Middle frontal gyrus (tissue), 1 donor: ENCODE measurements at regions not wholly inside any gene's neighbourhood (a gene's known extent, or its start where the extent isn't known, plus 50 kb on each side); places are given as distances from the start of the nearest gene placed in this dataset.

Experiments used
- DNase-seq: peaks from one replicate; pipeline ENCODE4 v3.0.0-alpha.2; 2015; ENCODE audit warnings: low spot score; ENCODE audit errors: extremely low spot score

GRCh38 chr5:8892926-8893325 lies 652.9 kb downstream of the SEMA5A start:
- no peak for DNase-seq

DNA sequence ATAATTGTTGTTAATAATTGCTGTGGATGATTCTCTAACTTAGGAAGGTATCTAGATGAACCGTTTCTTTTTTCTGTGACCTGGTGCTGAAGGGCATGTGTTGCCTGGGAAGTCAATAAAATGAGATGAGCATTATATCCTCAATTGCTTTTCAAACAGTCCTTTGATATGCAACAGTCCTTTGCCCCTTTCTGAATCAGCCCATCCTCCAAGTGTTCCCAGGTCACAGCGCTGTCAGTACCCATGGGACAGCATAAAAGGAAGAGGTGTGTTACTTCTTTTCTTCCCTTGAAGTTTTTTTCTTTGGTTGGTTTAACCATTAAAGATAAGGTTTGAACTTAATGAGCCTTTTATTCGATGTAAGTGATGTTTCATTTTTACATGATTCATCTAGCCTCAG lies 651.8 kb downstream of the SEMA5A start:
- no peak for DNase-seq

- DNase-seq, result no peak
Measured at GRCh38 chr5:8895062-8895461, 650.8 kb downstream of the SEMA5A start.

DNA sequence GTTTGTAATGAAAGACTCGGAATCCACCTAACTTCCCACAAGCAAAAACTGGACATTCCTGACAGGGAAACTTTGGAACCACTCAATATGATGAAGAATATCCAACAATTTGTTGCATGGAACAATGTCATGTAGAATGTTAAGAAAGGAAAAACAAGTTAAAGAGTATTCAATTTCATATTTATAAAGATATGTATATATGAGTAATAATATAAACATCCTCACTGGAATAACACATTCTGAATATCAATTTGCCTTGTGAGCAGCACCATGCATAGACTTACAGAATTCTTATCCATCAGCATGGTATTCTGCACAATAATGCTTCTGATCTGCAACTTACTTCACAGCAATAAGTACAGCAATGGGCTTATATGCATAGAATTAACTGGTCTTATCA lies 650.3 kb downstream of the SEMA5A start:
- no peak for DNase-seq

DNA sequence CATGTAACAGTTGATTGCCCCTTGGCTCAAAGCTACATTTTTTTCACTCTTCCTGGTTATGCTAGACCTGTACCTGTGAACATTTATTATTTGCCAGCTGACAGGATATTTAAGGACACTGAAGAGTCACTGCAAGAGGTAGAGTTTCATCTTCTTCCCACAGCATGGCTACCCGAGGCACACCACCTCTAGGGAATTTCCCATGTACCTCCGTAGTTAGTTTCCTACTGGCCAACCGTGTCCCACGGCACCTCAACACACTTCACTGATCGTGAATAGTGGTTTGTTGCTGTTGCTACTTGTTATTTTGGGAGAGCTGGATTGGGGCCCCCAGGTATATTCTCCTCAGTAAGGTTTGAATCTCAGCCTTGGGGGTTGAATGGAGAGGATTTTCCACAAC lies 648.6 kb downstream of the SEMA5A start:
- no peak for DNase-seq

GRCh38 chr5:8905021-8905420 lies 640.9 kb downstream of the SEMA5A start:
- DNase-seq, result no peak

DNA sequence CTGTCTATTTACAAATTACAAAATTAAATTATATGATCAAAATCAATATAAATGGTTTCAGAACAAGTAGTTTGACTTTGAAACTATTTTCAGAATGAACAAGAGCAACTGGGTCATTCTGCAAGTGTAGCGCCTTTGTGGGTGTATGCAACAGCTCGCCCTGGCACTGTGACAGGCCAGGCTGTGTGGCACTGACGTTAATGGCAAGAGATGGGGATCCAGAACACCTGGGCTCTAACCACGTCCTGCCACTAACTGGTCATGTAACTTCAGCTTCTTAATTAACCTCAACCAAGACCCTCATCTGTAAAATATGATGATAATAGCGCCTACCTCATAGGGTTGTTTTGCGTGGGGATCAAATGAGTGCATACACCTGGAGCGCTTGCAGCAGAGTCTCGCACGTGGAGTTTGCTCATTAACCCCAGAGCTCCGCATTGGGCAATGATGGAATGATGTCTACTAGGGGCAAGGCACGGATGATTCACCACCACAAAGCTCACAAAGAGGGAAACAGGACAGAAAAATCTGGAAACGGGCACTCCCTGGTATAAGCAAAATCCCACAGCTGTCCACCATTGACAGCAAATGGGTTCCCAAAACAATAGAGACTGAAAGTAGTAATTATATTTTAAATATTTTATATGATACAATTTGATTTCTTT lies 639.4 kb downstream of the SEMA5A start:
- DNase-seq, result no peak

DNA sequence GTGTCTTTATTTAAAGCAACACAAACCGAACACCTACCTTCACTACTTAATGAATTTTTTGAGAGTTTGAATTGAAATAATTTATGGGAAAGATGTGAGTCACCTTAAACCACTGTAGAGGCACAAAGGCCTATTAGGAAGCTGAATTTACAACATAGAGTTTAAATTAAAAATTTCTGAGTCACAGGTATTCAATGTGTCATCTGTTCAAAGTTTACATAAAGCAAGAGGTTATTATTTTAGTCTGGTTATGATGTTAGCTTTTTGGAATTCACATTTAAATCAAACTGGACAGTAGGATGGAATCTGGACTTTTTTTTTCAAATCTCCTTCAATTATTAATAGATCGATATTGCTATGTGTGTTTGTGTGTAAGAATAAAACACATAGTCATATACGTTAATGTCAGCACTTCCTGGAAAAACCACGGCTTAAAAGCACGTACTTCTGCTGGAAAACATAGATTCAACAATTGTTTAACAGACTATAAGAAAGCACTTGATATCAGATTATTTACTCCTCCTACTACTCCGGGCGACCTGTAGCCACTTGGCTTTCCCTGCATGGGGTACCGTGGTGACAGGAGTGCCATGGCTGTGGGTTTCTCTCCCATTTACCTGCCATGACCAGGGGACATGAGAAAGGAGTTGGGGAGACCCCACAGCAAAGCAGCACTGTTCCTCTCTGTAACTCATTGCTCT lies 638.6 kb downstream of the SEMA5A start:
- DNase-seq, result no peak

GRCh38 chr5:8908055-8908683 lies 637.7 kb downstream of the SEMA5A start:
- no peak for DNase-seq

DNA sequence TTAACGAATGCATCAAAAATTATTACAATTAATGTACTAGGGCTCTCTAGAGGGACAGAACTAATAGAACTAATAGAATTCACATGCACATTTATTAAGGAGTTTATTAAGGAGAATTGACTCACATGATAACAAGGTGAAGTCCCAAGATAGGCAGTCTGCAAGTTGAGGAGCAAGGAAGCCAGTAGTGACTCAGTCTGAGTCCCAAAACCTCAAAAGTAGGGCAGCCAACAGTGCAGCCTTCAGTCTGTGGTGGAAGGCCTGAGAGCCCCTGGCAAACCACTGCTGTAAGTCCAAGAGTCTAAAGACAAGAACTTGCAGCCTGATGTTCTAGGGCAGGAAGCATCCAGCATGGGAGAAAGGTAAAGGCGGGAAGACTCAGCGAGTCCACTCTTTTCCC lies 633.8 kb downstream of the SEMA5A start:
- no peak for DNase-seq

DNA sequence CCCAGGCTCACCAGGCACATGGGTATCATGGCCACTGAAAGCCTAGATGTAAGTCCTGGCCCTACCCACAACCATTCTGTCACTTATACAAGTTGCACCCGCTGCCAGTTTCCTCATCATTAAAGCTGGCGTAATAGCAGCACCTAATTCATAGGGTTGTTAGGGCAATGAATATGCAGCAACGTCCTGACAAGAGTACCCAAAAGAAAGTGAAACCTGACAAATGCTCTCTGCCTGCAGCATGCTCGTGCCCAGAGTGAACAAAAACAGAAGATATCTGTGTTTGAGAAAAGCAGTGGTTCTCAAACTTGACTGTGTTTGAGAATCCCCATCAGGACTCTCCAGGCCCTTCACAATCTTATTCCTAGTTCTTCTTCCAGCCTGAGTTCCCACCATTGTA lies 632.4 kb downstream of the SEMA5A start:
- no peak for DNase-seq

- DNase-seq, result no peak
Measured at GRCh38 chr5:8919096-8919495, 626.8 kb downstream of the SEMA5A start.

DNA sequence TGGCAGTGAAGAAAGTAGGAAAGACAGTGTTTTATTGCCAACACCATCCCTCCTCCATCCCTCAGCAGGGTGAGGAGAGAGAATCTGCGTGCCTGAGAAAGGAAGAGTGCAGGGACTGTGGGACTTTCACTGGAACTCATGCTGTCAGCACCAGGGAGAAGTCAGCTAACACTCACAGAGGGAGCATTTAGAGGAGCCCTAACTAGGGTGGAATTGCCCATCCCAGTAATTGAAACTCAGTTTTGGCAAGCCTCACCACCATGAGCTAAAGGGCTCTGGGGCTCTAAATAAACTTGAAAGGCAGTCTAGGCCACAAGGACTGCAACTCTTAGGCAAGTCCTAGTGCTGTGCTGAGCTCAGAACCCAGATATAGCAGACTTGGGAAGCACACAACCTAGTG lies 622.3 kb downstream of the SEMA5A start:
- no peak for DNase-seq

GRCh38 chr5:8924054-8924793 lies 621.7 kb downstream of the SEMA5A start:
- no peak for DNase-seq

DNA sequence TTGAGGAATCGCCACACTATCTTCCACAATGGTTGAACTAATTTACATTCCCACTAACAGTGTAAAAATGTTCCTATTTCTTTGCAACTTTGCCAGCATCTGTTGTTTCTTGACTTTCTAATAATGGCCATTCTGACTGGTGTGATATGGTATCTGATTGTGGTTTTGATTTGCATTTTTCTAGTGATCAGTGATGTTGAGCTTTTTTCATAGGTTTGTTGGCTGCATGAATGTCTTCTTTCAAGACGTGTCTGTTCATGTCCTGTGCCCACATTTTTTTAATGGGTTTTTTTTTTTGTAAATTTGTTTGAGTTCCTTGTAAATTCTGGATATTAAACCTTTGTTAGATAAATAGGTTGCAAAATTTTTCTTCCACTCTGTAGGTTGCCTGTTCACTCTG lies 615.9 kb downstream of the SEMA5A start:
- no peak for DNase-seq

DNA sequence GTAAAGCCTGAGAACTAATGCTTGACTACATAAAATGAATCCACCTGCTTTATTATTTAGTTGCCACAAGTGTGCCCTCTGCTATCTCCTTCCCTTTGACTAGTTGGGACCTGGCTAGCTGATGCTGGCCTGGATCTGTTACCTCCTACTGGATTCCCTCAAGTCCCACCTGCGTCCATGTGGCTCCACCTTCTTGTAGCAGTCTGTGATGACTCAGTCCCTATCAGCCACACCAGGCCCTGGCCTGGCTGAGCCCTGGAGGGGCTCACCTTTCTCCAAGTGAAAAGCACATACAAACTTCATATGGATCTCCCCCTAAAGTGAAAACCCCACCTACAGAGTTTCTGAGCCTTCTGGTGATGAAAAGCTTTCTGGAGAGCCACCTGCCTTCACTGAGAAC lies 611.4 kb downstream of the SEMA5A start:
- no peak for DNase-seq

- no peak for DNase-seq
Measured at GRCh38 chr5:8940934-8941333, 604.9 kb downstream of the SEMA5A start.

- DNase-seq, result no peak
Measured at GRCh38 chr5:8943301-8943700, 602.6 kb downstream of the SEMA5A start.

DNA sequence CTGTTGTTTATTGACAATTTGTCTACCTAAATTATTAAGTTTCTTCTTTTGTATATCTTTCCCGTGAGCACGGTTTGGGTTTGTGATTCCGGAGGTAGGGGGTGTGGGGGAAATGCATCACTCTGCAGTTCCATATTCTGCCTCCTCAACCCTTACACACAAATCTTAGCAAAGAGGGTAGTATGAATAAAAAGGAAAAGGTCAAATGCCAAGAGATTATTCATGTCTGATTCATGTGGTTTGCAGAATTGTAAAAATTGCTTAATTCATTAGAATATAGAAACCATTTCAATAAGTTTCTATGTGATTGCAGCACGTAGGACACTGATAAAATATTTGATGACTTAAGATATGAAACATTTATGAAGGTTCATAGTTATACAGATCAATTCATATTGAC lies 601.9 kb downstream of the SEMA5A start:
- no peak for DNase-seq

GRCh38 chr5:8945972-8946371 lies 599.9 kb downstream of the SEMA5A start:
- no peak for DNase-seq

DNA sequence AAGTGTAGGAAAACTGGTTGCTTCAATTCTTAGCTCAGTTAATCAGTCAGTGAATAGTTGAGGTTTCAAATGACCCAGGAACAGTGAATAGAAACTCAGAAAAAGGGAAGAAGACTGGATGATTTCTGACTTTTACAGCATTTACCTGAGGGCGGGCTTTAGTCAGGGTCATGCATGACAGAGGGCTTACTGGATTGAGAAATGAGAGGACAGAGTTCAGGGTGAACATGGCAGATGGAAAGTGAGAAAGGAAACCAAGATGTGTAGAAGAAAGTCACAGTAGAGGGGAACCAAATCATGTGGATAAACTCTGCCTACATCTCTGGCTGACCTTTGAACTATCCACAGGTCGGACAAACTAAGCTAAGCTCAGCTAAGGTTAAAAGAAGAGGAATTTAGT lies 596.0 kb downstream of the SEMA5A start:
- no peak for DNase-seq

- DNase-seq, result no peak
Measured at GRCh38 chr5:8952147-8952546, 593.7 kb downstream of the SEMA5A start.
